Pancreas (tissue), 10 donors: ENCODE measurements at regions not wholly inside any gene's neighbourhood (a gene's known extent, or its start where the extent isn't known, plus 50 kb on each side); places are given as distances from the start of the nearest gene placed in this dataset.
"Not testable (repeated sequence)": the region's sequence is repeated elsewhere in the genome, so short reads cannot be mapped to it uniquely, and the experiment has no call there.

Source experiments
- ATAC-seq, 4 donors: fragments of 200-7000 bp; cut with Tn5 transposase; one replicate each; pipeline versions ENCODE4 v1.8.0 to v1.9.1; 2020; ENCODE audit warnings: mild to moderate bottlenecking in 4 of 4, moderate library complexity in 4 of 4
- DNase-seq, 6 donors: peaks; one replicate each; pipeline ENCODE4 v3.0.0-alpha.2; 2020
- FAIRE-seq: peaks from 2 replicates; lab custom pipeline; 2012; peaks lifted over from hg19 to GRCh38; lab: Jason Lieb, UNC
- H3K27ac ChIP-seq, 4 donors: fragments of 200-600 bp; sonication (generic); 1 replicate in 3 of 4; 2 replicates in 1 of 4; pipeline versions ENCODE4 v1.5.0 to v1.8.0; 2020
- H3K27me3 ChIP-seq, 4 donors: fragments of 200-600 bp; one replicate each; pipeline ENCODE4 v1.8.0; 2021
- H3K36me3 ChIP-seq, 3 donors: fragments of 200-600 bp; sonication (generic) in 1 of 3; one replicate each; pipeline versions ENCODE4 v1.5.0 to v1.8.0; 2020 to 2021
- H3K4me1 ChIP-seq, 3 donors: fragments of 200-600 bp; one replicate each; pipeline ENCODE4 v1.8.0; 2021
- H3K4me3 ChIP-seq, 4 donors: fragments of 200-600 bp; sonication (generic) in 2 of 4; one replicate each; pipeline versions ENCODE4 v1.5.0 to v1.8.0; 2020 to 2021
- H3K9me3 ChIP-seq, 4 donors: fragments of 200-600 bp; one replicate each; pipeline ENCODE4 v1.8.0; 2021
- WGBS, 2 donors: extraction: QIAGEN DNeasy Blood & Tissue Kit; methylation state at CpG; one replicate each; pipeline ENCODE4 v1.1.7; 2013; 5-methylcytosine and 5-hydroxymethylcytosine counted together
- intact Hi-C, 3 donors: fragments of 100-400 bp; cut with DNase I; formaldehyde crosslinking; loops; one replicate each; pipeline versions ENCODE4 v1.11.1 to v1.14.2; 2022
- TF ChIP-seq, protein P1 (sequence below), 4 donors: fragments of 200-600 bp; sonication (generic) in 3 of 4; IDR thresholded peaks; one replicate each; pipeline versions ENCODE4 v1.5.0 to v1.8.0; 2021; ENCODE audit warnings: antibody characterized with exemption in 4 of 4
- donor health status: healthy with polysubstance abuse.
- donor health status: DM: no; HTN: no; CAD: no; lungs with moderate emphysema.
- donor health status: DM: no; HTN: no; CAD: no.
- donor health status: control.
- donor health status: control.
- donor health status: Bipolar disorder and iron deficiency.
- donor health status: DM: yes; HTN: yes; CAD: no.
- donor health status: DM: no; HTN: no; CAD: no.
- donor health status: DM: no; HTN: no; CAD: no.
- donor health status: DM: yes; HTN: yes; CAD: no.

DNA sequence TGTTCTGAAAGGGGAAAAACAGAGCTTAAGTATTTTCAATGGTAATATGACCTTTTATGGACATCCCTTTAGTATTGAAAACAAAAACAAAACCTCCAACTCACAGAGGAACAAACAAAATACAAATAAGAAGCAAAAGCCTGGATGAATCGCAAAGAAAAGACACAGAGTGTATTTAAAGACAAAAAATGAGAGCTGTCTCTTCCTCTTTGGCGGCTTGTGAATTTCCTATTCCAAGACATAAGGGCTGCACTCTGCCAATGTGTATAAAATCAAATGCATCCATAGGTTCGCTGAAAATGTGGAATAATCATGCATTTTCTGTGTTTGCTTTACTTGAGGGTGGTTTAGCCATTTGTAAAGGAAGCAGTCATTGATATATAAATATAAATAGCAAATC, 739.3 kb upstream of the ZNF608 start:
- FAIRE-seq (no peak), ATAC-seq (no peak), DNase-seq (no peak)
- Histone ChIP-seq H3K36me3 (no peaks in the 10 kb centered on the region), H3K4me3 (no peak overlapping the region), H3K9me3 (no peaks in the 10 kb centered on the region), H3K4me1 (peaks cover 0 to 4% (median 0%) of the 10 kb centered on the region in 3 donors), H3K27me3 (no peaks in the 10 kb centered on the region), H3K27ac (peak overlapping the region in 3 of 4 donors; percentile 50 to 75 (median 72))
- intact Hi-C loops: no loop called here
- WGBS, 2 donors: 85 to 86% methylated on average over 3 of the region's 3 CpGs
- TF ChIP-seq, protein P1, sequence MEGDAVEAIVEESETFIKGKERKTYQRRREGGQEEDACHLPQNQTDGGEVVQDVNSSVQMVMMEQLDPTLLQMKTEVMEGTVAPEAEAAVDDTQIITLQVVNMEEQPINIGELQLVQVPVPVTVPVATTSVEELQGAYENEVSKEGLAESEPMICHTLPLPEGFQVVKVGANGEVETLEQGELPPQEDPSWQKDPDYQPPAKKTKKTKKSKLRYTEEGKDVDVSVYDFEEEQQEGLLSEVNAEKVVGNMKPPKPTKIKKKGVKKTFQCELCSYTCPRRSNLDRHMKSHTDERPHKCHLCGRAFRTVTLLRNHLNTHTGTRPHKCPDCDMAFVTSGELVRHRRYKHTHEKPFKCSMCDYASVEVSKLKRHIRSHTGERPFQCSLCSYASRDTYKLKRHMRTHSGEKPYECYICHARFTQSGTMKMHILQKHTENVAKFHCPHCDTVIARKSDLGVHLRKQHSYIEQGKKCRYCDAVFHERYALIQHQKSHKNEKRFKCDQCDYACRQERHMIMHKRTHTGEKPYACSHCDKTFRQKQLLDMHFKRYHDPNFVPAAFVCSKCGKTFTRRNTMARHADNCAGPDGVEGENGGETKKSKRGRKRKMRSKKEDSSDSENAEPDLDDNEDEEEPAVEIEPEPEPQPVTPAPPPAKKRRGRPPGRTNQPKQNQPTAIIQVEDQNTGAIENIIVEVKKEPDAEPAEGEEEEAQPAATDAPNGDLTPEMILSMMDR (IDR thresholded peaks at IDR 0.05): no peak

DNA sequence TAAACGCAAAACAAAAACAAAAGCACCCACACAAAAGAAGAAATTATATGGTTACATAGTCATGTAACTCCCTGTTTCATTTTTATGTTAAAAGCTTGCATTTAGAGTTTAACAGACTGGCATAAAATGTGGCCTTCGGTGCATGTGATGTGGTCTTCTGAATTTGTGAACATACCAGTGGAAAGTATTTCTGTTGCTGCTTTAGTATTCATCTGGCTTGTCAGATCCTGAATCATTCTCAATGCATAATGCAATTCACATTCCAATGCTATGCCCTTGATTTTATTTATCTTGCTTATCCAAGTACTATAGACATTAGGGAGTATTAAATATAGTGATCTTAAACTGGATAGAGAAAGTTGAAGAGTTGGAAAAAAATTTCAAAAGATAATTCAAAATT, 740.2 kb upstream of the ZNF608 start:
- intact Hi-C loops: no loop called here
- Histone ChIP-seq H3K27me3 (no peaks in the 10 kb centered on the region), H3K4me1 (peaks cover 0 to 4% (median 0%) of the 10 kb centered on the region in 3 donors), H3K36me3 (no peaks in the 10 kb centered on the region), H3K4me3 (no peak overlapping the region), H3K27ac (no peak overlapping the region), H3K9me3 (no peaks in the 10 kb centered on the region)
- DNase-seq: no peak
- 92 to 96% methylated on average over 2 of the region's 2 CpGs for WGBS, 2 donors
- ATAC-seq: no peak
- TF ChIP-seq, protein P1 (IDR thresholded peaks at IDR 0.05): no peak
- no peak for FAIRE-seq

DNA sequence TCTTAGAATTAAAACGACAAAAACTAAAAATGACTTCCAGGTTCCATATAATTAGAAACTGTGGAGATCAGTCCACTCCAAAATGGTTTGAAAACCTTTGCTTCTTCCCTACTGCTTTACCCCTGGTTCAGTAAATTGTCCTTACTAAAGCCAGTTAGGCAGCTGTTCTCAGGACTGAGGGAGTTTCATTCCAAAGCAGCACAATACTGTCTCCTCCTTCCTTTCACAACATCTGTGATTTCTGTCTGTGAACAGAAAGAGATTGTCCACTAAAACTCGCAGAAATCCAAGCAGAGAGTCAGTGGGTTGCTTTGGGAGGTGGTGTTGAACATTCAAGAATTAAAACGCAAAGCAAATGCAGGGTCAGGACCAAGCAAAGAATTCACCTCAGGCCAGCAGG, 740.8 kb upstream of the ZNF608 start:
- no peak overlapping the region for H3K4me3 ChIP-seq
- H3K27me3 ChIP-seq: no peaks in the 10 kb centered on the region
- H3K4me1 ChIP-seq: peaks cover 0 to 4% (median 0%) of the 10 kb centered on the region in 3 donors
- ATAC-seq (no peak), FAIRE-seq (no peak), DNase-seq (no peak)
- 84 to 85% methylated on average over 3 of the region's 3 CpGs for WGBS, 2 donors
- no peaks in the 10 kb centered on the region for H3K9me3 ChIP-seq
- no peak overlapping the region for H3K27ac ChIP-seq
- intact Hi-C loops: no loop called here
- no peaks in the 10 kb centered on the region for H3K36me3 ChIP-seq
- TF ChIP-seq, protein P1 (IDR thresholded peaks at IDR 0.05): no peak

DNA sequence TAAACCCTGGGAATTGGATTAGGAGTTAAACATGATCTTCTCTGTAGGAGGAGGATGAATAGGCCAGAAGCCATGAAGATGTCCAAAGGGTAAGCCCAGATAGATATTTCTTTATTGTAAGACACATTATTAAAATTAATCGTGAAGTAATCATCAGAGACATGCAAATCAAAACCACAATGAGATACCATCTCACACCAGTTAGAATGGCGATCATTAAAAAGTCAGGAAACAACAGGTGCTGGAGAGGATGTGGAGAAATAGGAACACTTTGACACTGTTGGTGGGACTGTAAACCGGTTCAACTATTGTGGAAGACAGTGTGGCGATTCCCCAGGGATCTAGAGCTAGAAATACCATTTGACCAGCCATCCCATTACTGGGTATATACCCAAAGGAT, 741.2 kb upstream of the ZNF608 start:
- H3K9me3 ChIP-seq, H3K4me3 ChIP-seq, H3K36me3 ChIP-seq, FAIRE-seq, intact Hi-C loops, DNase-seq, ATAC-seq, H3K4me1 ChIP-seq, H3K27ac ChIP-seq, H3K27me3 ChIP-seq: not testable (repeated sequence)
- 82 to 90% methylated on average over 4 of the region's 4 CpGs for WGBS, 2 donors

DNA sequence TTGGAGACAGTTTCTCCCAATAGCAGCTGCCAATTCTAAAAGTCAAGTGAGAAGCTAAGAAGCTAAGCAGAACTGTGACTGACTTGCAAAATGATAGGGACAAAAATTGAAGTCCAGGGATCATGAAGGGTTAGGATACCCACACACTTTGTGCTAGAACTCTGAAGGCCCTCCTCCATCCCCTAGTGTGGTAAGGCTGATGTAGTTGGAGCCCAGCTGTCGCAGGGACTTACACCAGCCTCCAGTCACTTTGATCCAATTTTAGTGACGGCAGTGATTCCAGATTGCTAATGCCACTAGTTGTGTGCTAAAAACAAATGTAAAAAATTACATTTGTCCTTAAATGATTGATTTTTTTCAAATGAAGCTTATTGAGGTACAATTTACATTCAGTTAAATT, 742.7 kb upstream of the ZNF608 start:
- no peak overlapping the region for H3K27ac ChIP-seq
- DNase-seq (no peak), FAIRE-seq (no peak), ATAC-seq (no peak)
- intact Hi-C loops: no loop called here
- no peaks in the 10 kb centered on the region for H3K27me3 ChIP-seq
- 95 to 98% methylated on average over 2 of the region's 2 CpGs for WGBS, 2 donors
- no peaks in the 10 kb centered on the region for H3K9me3 ChIP-seq
- TF ChIP-seq, protein P1 (IDR thresholded peaks at IDR 0.05): no peak
- H3K4me3 ChIP-seq: no peak overlapping the region
- peaks cover 0 to 4% (median 0%) of the 10 kb centered on the region in 3 donors for H3K4me1 ChIP-seq
- H3K36me3 ChIP-seq: no peaks in the 10 kb centered on the region
